Posterior cingulate gyrus (tissue), 11 donors: ENCODE measurements at regions not wholly inside any gene's neighbourhood (a gene's known extent, or its start where the extent isn't known, plus 50 kb on each side); places are given as distances from the start of the nearest gene placed in this dataset.
"Not testable (repeated sequence)": the region's sequence is repeated elsewhere in the genome, so short reads cannot be mapped to it uniquely, and the experiment has no call there.

Experiments
- DNase-seq, 10 donors: peaks; one replicate each; pipeline versions ENCODE4 v3.0.0 to v3.0.0-alpha.2; 2020 to 2021; ENCODE audit warnings: mixed read lengths in 3 of 10
- intact Hi-C: fragments of 100-400 bp; cut with DNase I; formaldehyde crosslinking; loops from one replicate; pipeline ENCODE4 v1.15.1; 2023

DNA sequence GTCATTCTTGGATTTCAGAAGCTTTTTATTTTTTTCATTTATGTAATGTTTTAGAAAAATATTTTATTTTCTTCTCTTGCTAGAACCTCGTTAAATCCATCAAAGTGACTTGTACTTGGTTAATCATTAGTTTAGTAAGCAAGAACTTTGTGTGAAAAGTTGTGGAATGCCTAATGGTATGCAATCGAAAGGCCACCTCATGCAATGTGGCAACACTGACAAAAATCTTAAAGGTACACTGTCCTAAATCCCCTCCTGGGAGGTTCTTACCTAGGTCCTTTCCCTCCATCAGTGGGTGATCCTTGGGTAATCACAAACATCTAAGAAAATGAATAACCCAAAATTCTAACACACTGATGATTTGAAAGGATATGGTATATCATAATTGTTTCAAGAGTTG, 304.2 kb downstream of the DNAH5 start:
- DNase-seq: no peak
- intact Hi-C loops: no loop called here

DNA sequence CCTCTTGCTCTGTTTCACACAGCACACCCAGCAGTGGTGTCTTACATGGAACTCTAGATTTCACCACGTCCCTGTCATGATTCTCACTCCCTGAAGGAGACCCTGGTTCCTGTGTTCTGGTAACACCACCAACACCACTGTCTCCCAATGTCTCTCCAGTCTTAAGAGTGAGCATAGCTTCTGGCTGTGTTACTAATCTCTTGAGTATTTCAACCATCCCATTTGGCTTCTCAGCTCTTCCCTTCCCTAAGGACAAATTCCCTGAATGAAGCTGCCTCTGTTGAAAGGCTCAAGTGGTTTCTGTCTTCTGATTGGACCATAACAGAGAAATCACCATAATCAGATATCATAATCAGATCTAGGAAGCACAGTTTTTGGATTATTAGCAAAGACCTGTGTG, 311.8 kb downstream of the DNAH5 start:
- intact Hi-C loops: no loop called here
- DNase-seq: no peak

- DNase-seq: no peak
- intact Hi-C loops: no loop called here
Measured at GRCh38 chr5:13629218-13629617, 315.3 kb downstream of the DNAH5 start.

- intact Hi-C loops: no loop called here
Measured at GRCh38 chr5:13627673-13628454, 316.6 kb downstream of the DNAH5 start.

GRCh38 chr5:13625616-13626198, 318.8 kb downstream of the DNAH5 start:
- DNase-seq: no peak

More at GRCh38 chr5:13627673-13628454, 316.6 kb downstream of the DNAH5 start:
- DNase-seq: no peak

GRCh38 chr5:13624283-13625074, 320.0 kb downstream of the DNAH5 start:
- intact Hi-C loops: no loop called here
- no peak for DNase-seq

More at GRCh38 chr5:13625616-13626198, 318.8 kb downstream of the DNAH5 start:
- intact Hi-C loops: no loop called here

GRCh38 chr5:13613621-13614020, 330.9 kb downstream of the DNAH5 start:
- no peak for DNase-seq
- intact Hi-C loops: no loop called here

- no peak for DNase-seq
- intact Hi-C loops: no loop called here
Measured at GRCh38 chr5:13611604-13612003, 332.9 kb downstream of the DNAH5 start.

GRCh38 chr5:13609504-13609903, 335.0 kb downstream of the DNAH5 start:
- intact Hi-C loops: no loop called here
- DNase-seq: no peak

- no peak for DNase-seq
- intact Hi-C loops: no loop called here
Measured at GRCh38 chr5:13606051-13606450, 338.4 kb downstream of the DNAH5 start.

- no peak for DNase-seq
- intact Hi-C loops: no loop called here
Measured at GRCh38 chr5:13601112-13601511, 343.4 kb downstream of the DNAH5 start.

DNA sequence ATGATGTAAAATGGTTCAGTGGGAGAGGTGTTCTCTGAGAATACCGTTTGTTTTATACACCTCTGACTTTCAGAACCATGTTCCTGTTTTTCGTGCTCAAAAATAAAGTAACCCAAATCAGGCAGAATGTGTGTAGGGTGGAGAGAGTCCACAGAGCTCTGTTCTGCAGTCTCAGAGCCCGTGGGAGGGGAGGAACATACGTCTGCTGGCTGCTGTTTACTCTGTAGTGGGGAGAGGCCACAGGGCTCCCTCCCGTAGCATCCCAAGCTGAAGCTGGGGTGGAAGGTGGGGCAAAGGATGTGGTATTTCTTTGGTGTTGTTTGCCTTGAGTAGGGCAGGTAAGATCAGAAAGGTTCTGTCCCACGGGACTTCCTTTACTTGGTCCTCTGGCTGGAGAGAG, 348.5 kb downstream of the DNAH5 start:
- intact Hi-C loops: no loop called here
- peak in 4 of 10 donors; percentile 18 to 89 (median 48) for DNase-seq

DNA sequence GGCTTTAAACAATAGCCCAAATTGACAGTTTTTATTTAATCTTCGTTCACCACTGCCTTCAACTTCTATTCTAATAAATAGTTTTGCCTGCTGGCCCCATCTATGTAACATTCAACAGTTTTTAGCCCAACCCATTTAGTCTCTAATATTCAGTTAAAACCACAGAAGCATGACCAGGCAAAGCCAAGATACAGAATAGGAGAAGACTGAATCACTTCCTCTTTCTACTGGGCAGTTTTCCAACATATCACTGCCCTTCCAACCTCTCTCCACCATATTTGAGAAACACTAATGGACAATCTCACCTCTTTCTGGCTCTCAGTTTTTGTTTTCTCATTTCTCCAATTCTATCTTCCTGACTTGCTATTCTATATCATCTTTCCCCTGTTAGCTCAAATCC, 352.9 kb downstream of the DNAH5 start:
- DNase-seq: no peak
- intact Hi-C loops: no loop called here

GRCh38 chr5:13585324-13585723, 359.2 kb downstream of the DNAH5 start:
- no peak for DNase-seq
- intact Hi-C loops: no loop called here

DNA sequence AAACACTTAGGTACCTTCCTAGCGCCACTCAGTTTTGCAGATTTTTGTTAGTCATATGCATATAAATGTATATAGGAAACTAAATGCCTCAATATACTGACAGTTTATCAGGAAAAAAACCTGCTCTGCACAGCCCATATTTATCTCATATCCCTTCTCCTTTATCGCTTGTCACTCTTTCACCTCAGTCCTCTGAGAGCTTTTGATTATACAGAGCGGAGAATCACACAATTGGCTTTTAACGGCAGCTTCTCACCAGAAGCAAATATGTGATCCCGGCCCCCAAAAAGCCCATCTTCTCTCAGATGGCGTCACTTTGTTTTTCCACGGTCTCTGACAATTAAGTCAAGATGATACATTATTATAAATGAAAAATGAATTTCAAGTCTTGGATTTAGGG, 362.6 kb downstream of the DNAH5 start:
- DNase-seq: no peak
- intact Hi-C loops: no loop called here

- peak in 4 of 10 donors; percentile 23 to 61 (median 40) for DNase-seq
- intact Hi-C loops: no loop called here
Measured at GRCh38 chr5:13581132-13581531, 363.4 kb downstream of the DNAH5 start.

DNA sequence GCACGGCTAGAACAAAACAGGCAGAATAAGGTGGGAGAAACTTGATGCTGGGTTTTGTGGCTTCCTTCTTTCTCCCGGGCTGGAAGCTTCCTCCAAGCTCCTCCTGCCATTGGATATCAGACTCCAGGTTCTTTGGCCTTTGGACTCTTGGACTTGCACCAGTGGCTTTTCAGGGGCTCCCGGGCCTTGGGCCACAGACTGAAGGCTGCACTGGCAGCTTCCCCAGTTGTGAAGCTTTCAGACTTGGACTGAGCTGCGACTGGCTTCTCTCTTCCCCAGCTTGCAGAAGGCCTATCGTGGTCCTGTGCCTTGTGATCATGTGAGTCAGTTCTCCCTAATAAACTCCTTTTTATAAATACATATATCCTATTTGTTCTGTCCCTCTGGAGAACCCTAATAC, 364.4 kb downstream of the DNAH5 start:
- intact Hi-C loops: no loop called here
- peak in 3 of 10 donors; percentile 58 to 77 (median 76) for DNase-seq

DNA sequence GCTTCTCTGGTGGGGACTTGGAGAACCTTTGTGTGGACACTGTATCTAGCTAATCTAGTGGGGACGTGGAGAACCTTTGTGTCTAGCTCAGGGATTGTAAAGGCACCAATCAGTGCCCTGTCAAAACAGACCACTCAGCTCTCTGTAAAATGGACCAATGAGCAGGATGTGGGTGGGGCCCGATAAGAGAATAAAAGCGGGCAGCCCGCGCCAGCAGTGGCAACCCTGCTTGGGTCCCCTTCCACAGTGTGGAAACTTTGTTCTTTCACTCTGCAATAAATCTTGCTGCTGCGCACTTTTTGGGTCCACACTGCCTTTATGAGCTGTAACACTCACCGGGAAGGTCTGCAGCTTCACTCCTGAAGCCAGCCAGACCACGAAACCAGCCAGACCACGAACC, 365.4 kb downstream of the DNAH5 start:
- DNase-seq, intact Hi-C loops: not testable (repeated sequence)

- intact Hi-C loops: not testable (repeated sequence)
- DNase-seq: peak in 2 of 10 donors; percentile 66 to 84
Measured at GRCh38 chr5:13578311-13579039, 366.0 kb downstream of the DNAH5 start.

DNA sequence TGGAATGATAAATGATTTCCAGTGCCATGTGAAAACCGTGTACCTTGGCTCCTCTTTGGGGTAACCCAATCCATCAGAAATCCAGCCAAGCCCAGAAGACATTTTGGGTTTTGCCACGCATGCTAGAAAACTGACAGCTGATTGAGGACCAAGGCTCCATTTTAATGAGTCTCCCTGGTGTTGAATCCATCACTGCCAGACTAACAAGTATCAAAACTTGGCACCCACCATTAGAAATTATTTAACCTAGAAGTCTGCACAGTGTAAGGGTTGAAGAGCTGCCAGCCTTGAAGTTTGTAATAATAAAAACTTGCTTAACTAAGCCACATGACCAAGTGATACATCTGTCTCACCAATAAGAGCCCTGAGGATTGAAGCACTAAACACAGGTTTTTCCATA, 369.9 kb downstream of the DNAH5 start:
- intact Hi-C loops: no loop called here

DNA sequence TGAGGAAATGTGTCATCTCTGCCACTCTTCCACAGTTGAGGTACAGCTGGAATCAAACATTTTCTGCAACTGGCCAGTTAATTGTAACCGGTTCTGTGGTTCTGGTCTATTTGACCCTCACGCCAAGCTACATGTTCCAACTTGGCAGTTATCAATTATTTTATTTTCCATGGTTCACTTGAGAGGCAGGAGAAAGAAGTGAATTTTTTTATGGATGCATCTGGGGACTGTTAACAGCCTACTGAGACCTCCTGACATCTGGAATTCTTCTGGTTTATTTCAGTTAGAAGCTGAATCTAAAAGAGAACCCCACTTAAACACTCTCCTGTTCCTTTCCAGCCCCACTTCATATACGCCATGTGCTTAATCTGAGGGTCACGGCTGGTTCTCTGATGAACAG, 372.3 kb downstream of the DNAH5 start:
- DNase-seq: no peak

More for the DNA sequence above, 369.9 kb downstream of the DNAH5 start:
- no peak for DNase-seq

More for the DNA sequence above, 372.3 kb downstream of the DNAH5 start:
- intact Hi-C loops: no loop called here
